GM15510 (cell line): ENCODE measurements at regions not wholly inside any gene's neighbourhood (a gene's known extent, or its start where the extent isn't known, plus 50 kb on each side); places are given as distances from the start of the nearest gene placed in this dataset.

ENCODE experiments used
- POLR2A ChIP-seq: IDR thresholded peaks from 3 replicates; pipeline ENCODE4 v1.6.1; 2011; ENCODE audit warnings: borderline replicate concordance; ENCODE audit not compliant: insufficient read length; ENCODE audit errors: extremely low read depth

DNA sequence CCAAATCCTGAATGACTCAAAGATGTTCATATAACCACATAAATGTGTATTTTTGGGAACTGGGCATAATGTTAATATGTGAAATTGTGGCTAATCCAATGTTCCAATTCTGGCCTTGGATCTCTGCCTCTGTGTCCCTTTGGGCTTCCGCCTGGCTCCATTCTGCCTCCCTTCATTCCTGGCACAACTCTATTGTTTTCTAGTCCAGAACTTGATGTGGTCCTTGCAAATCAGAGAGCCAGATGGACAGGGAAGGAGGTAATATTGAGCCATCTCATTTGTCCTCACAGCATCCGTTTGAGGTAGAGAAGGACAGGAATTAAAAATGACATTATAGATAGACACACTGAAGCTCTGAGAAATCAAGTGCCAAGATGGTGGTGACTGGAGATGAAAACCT, 355.7 kb upstream of the TBL1XR1 start:
- no peak for TF ChIP-seq POLR2A

DNA sequence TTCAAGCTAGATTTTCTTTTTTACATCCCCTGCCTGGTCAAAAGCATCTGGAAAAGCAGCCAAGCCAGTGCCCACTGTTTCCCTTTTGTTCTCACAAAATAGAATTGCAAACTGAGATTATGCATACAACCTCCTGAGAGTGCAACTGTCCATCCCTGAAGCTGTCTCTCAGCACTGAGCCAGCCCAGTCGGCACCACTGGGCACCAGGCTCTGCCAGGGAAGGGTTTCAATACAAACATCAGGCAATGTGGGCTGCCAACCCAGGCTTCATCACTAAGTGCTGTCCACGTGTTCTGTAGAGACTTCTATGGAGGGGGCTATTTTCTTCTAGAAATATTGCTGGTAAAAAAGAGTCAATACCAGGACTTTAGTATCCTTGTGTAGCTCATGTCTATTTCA, 356.3 kb upstream of the TBL1XR1 start:
- no peak for TF ChIP-seq POLR2A

DNA sequence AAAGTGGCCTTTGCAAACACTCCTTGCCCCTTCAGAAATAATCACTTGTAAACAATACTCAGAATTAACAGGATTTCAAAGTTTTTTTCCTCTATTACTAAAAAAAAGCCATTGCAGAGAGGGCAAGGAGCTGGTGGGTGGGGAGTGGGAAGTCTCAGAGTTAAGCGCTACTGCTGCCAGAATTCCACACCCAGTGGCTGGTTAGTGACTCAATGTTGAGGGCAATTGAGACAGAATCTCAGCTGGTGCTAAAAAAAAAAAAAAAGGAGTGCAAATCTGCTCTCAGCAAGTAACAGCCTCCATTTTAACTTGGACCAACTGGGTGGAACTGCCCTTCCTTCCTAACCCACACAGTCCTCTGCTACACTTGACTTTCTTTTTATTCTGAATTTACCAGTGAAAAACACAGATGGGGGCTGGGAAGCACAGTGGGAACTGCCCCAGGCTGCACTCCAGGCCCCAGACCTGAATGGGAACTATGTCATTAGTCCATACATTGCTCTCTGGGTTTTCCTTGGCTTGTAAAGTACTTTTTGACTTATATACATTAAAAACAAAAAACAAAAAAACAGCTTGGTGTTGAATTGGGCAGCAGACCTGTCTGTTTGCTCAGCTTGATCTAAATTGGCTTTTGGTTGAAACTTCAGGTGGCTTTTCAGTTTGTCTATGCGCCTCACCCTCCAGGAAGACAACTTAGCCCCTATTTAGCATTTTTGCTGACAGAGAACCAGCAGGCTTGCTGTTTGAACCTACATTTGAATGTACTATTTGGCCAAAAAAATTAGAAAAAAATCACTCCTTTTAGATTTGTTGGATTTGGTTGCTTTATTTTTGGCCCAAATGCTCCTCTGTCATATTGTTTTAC, 357.8 kb upstream of the TBL1XR1 start:
- TF ChIP-seq POLR2A: no peak

DNA sequence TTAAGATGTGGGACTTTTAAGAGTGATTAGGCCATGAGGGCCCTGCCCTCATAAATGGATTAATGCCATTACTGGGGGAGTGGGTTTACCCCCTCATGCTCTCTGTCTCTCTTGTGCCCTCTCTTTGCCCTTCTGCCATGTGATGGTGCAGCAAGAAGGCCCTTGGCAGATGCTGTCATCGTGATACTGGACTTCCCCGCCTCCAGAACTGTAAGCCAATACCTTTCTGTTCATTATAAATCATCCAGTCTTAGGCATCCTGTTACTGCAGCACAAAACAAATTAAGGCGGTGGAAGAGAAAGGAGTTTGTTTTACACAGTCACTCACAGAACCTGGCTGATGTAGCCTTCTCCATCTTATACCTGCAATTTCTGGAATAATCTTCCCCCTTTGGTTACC, 360.3 kb upstream of the TBL1XR1 start:
- no peak for TF ChIP-seq POLR2A

DNA sequence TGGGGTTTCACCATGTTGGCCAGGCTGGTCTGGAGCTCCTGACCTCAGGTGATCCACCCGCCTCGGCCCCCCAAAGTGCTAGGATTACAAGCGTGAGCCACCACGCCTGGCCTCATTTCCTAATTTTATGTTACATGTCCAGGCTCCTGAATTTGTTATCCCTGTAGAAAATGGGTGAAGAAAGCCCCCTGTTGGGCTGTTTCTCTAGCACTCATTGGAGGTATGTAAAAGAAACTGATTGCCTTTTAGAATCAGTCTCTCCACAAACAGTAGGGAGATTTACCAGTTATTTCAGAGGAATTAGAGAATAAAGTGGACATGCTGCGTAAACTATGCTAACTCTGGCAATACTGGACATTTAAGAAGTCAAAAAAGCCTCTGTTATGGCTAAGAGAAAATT, 364.1 kb upstream of the TBL1XR1 start:
- no peak for TF ChIP-seq POLR2A

DNA sequence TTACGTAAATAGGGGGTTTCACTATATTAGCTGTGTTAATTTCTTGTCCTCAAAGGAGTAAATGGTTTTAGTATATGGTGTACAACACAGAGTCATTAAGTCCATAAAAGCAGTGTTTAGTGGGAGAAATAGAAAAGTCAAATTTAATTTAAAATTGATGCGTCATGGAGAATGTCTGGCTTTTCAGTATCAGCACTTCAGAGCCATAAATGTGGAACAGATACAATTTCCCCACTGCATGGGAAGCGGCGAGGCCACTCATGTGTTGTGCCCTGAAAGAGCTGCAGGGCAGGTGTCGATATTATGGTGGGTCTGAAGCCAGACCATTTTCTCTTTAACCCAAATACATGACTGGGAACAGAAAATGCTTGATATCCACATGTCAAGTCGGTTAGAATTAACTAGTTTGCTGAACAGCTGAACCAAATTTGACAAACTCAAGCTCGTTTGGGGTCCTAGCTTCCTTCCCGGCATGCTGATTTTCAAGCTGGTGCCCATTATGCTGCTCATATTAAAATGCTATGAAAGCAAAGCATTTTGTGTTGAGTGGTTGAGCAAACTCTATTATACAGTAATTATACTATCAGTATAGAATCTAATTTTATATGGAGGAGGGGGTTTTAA, 364.6 kb upstream of the TBL1XR1 start:
- TF ChIP-seq POLR2A: no peak

DNA sequence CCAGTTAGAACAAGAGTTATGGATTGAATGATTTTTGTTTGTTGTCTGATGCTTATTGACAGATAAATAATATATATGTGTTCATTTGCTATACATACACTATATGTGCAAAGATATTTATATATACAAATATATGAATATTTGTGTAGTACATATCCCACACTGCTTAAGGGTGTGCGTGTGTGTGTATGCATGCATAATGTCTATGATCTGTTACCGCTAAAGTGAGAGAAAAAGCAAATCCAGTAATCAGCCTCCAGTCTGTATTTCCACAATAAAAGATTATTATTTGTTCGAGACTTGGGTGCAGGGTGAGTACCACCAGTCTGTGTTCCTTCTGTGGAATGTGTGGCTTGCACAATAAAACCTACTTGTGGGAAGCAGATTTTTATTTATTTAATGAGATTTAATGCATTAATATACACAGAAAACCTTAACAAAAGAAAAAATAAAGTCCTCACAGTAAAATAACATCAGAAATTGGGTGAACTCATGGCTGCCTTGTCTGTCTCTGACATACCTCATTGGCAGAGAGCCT, 366.0 kb upstream of the TBL1XR1 start:
- TF ChIP-seq POLR2A: no peak

DNA sequence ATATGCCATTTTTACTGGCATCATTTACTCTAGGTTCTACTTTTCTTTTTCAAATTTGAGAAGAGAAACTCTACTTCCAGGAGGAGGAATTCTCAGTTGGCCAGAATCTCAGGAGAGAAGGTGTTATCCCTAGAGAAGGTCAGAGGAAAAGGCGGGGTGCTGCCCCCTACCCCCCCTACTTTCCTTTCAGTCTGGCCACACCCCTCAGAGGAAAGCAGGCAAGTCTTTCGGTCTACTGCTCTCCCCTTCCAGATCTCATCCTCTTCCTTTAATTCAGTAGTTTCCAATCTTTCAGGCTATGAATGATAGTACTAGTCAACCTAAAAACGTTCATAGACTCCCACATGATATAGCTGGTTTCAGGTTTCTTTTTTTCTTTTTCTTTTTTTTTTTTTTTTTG, 366.5 kb upstream of the TBL1XR1 start:
- TF ChIP-seq POLR2A: no peak

DNA sequence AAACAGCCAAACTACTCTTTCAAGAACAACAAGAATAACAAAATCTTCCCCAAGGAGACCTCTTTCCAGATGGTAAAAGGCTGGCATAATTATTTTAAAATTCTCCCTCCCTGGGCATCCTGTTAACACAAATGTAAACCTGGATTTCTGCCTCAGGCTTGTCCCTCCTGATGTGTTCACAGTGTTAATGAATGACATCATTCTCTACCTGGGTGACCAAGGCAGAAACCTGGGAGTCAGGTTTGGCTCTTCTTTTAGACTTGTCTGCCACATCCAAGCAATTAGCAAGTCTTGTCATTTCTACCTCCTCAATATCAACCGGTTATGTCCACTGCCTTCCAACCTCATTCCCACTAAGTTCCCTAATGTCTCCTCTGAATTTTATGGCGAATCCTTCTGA, 368.7 kb upstream of the TBL1XR1 start:
- TF ChIP-seq POLR2A: no peak

DNA sequence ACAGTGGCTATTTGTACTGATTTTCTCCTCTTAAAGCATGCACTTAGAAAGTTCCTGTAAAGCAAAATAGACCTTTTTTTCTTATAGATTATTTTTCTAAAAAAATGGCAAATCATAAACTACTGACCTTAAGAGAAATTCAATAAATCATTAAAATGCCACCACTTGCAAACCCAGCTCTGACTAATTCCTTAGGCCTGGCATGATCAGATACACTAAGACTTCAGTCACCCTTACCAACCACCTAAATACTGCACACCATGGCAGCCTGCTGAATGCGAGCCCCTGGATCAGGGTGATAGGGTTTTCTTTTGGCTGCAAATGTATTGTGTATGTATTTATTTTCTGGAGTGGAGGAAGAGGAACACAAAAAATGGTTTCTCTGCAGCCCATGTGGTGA, 370.6 kb upstream of the TBL1XR1 start:
- TF ChIP-seq POLR2A: no peak

DNA sequence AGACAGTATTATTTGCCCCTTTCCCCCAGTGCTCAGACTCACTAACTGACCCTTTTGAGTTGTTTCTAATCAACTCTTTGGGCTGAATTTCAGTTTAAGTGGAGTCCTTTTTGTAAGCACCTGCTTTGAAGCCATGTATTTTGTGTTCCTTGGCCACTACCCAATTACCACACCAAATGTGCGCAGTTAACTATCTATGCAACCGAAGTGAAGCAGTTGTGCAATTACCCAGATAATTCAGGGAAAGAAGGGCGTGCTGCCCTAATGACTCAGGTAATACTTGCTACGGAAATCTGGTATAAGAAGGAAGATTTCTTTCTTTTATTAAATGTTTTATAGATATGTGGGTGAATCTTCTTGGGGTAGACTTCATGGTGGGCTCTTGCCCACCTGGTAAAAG, 371.9 kb upstream of the TBL1XR1 start:
- no peak for TF ChIP-seq POLR2A

DNA sequence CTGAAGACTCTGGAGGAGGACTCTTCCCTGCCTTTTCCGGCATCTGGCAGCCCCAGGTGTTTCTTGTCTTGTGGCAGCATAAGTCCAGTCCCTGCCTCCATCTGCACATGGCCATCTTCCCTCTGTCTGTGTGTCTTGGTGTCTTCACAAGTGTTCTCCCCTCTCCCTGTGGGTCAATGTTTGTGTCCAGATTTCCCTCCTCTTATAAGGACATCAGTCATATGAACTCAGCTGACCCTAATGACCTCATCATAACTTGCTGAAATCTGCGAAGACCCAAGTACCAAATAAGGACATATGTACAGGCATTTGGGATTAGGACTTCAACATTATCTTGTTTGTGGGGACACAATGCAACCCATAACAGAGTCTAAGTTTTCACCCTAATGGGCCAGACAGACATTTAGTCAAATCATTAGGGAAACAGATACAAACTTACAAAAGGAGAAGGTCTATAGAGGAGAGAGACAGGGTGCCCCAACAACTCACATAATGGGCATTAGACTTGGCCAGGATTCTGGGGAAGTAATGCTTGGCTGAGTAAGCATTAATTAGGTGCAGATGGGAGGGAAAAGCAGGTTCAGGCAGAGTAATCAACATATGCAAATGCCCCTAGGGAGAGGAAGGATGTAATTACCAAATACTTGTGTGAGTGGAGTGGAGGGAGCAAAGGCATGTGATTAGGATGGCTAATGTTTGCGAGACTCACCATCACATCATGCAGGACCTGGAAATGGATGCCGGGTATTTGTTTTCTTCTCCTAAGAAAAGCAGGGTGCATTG, 372.8 kb upstream of the TBL1XR1 start:
- TF ChIP-seq POLR2A: no peak

DNA sequence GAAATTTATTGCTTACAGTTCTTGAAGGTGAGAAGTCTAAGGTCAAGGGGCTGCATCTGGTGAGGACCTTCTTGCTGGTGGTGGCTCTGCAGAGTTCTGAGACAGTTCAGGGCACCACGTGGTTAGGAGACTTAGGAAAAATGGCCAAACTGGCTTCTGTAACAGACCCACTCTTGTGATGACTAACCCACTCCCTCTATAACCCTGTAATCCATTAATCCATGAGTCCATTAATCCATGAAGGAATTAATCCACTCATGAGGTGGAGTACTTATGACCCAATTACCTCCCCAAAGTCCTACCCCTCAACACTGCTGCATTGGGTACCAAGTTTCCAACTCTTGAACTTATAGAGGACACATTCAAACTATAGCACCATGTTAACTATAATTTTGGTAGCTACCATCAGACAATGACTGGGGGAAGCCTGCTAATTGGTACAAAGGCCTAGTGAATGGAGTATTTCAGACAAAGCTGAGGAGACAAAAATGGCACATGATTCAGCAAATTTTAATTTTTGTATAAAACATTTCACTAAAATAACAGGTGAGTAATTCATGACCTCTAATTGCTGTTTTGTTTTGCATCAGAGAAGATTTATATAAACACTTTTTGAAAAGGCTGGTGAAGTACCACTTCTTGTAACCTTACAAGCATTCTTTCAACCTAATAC, 374.1 kb upstream of the TBL1XR1 start:
- no peak for TF ChIP-seq POLR2A

DNA sequence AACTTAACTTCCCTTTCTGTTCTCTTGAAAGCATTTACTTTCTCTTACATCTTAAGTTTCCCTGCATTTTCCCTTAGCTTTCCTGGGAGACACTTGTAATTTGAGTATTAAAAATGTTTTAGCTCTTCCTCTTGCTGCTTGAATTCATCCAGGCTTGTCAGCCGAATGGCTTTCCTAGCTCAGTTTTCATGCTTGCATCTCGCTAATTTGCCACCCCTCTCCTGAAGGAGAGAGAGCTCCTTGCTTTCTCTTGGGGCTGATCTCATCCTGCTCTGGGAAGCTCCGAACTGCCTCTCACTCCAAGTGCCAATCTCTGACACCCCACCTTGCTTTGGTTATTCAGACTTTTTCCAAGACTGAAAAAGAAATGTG, 374.6 kb upstream of the TBL1XR1 start:
- no peak for TF ChIP-seq POLR2A

DNA sequence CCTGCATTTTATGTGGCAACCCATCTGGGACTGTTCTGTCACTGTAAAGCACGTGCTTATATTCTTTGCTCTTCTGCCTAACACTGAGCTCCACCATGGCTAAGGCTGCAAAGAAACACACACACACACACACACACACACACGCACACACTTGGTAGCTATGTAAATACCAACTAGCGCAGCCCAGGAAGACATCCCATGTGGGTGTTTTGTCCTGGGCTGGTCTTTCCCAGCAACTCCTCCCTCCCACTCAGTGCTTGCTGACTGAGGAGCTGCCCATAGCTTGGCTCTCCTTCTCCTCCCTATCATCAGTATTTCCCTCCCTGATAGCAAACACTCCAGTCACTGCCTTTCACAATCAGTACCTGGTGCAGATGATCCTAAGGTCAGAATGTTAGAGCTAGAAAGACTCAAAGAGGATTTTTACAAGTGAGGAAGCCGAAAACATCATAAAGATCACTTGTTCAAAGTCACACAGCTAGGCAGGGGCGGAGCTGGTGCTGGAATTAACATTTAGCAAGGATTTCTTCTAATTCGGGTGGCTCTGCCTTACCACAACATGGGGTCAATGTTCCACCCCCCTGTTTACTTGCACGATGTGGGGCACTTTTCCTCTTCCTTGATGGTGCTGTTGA, 377.1 kb upstream of the TBL1XR1 start:
- no peak for TF ChIP-seq POLR2A

DNA sequence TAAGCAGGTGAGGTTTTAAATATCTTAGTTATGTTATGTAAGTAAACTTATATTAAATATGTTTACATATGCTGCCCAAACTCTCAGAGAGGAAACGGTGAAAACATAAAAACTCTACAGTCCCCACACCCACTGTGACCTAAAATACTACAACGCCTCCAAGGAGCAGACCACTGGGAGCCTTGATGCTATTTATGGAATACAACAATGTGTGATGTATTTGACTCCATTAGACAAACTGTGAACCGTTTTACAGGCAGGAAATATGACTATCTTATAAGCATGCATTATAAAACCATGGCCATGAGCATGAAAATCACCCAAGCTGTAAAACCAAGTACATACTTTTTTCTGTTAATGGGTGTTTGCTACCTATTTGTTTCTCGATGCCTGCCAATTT, 379.5 kb upstream of the TBL1XR1 start:
- no peak for TF ChIP-seq POLR2A
